K562 (cell line): ENCODE measurements at regions not wholly inside any gene's neighbourhood (a gene's known extent, or its start where the extent isn't known, plus 50 kb on each side); places are given as distances from the start of the nearest gene placed in this dataset.
A peak's percentile ranks its signal among the peaks of the same experiment; 100 is the strongest.

Experiments used
- ATAC-seq: fragments of 200-7000 bp; cut with Tn5 transposase; 3 replicates; pipeline ENCODE4 v1.9.1; 2020; ENCODE audit warnings: moderate library complexity
- BruUV-seq: library from RNA; stranded (reverse); fragments of 400-500 nt; replicated peaks from 2 replicates; lab custom pipeline; 2021; lab: Mats Ljungman, UMichigan
- CTCF ChIA-PET: fragments of 300-600 bp; formaldehyde crosslinking; extraction: SDS; loops from one replicate; lab custom pipeline; 2021; ENCODE audit warnings: low intra/inter-chr PET ratio; lab: Yijun Ruan, JAX
- POLR2A ChIA-PET: fragments of 300-600, 350-650 bp; sonication (Branson Sonifier 250); formaldehyde crosslinking; extraction: SDS; loops from one replicate; lab custom pipeline; 2021; ENCODE audit warnings: antibody characterized with exemption, inconsistent platforms; lab: Yijun Ruan, JAX
- DNase-seq, 4 experiments: peaks; one replicate each; pipeline versions ENCODE4 v3.0.0 to v3.0.0-alpha.2; 2011 to 2018; ENCODE audit warnings: low spot score in 3 of 4, mixed read lengths in 3 of 4; ENCODE audit errors: extremely low read depth in 1 of 4
- FAIRE-seq: peaks from 2 replicates; lab custom pipeline; 2011; peaks lifted over from hg19 to GRCh38; lab: Jason Lieb, UNC
- H2AFZ ChIP-seq: 2 replicates; pipeline ENCODE4 v1.6.0; 2011; ENCODE audit warnings: low read depth, low read length, control low read depth, inconsistent platforms
- H3K27ac ChIP-seq: fragments of 200-600 bp; 3 replicates; pipeline ENCODE4 v1.8.0; 2011; ENCODE audit warnings: low read depth, mild to moderate bottlenecking, control low read depth, inconsistent platforms, low read length, moderate library complexity, mixed read lengths; ENCODE audit errors: extremely low read depth
- H3K27me3 ChIP-seq, 2 experiments: fragments of 300-600 bp in 1 of 2; 2 replicates in 1 of 2; 3 replicates in 1 of 2; pipeline versions ENCODE4 v1.6.0 to v1.8.0; 2011; ENCODE audit warnings: inconsistent platforms in 2 of 2, low read length in 2 of 2, mild to moderate bottlenecking in 1 of 2, mixed read lengths in 1 of 2, moderate library complexity in 1 of 2; ENCODE audit not compliant: control insufficient read depth in 2 of 2, insufficient read depth in 2 of 2
- H3K36me3 ChIP-seq: fragments of 300-600 bp; 3 replicates; pipeline ENCODE4 v1.8.0; 2011; ENCODE audit warnings: mild to moderate bottlenecking, low read length, inconsistent platforms; ENCODE audit not compliant: control insufficient read depth, insufficient read depth
- H3K4me1 ChIP-seq, 2 experiments: fragments of 200-600 bp in 1 of 2; replicated peaks in 1 of 2; 2 replicates in 1 of 2; 3 replicates in 1 of 2; pipeline versions ENCODE4 v1.5.1 to v1.8.0; 2011; ENCODE audit warnings: inconsistent platforms in 2 of 2, low read length in 2 of 2, mild to moderate bottlenecking in 1 of 2, mixed read lengths in 1 of 2, moderate library complexity in 1 of 2; ENCODE audit not compliant: control insufficient read depth in 2 of 2, insufficient read depth in 2 of 2
- H3K4me2 ChIP-seq: 2 replicates; pipeline ENCODE4 v1.6.1; 2011; ENCODE audit warnings: low read length, control low read depth, inconsistent platforms, mixed read lengths; ENCODE audit not compliant: insufficient read depth
- H3K4me3 ChIP-seq: fragments of 200-600 bp; sonication (generic), shearing (Covaris generic); 2 replicates; pipeline ENCODE4 v1.5.1; 2016; ENCODE audit warnings: control low read depth, inconsistent platforms
- H3K79me2 ChIP-seq: fragments of 200-600 bp; 3 replicates; pipeline ENCODE4 v1.8.0; 2011; ENCODE audit warnings: low read length, inconsistent platforms; ENCODE audit not compliant: control insufficient read depth, insufficient read depth
- H3K9ac ChIP-seq, 2 experiments: 2 replicates each; pipeline versions ENCODE4 v1.6.0 to v1.6.1; 2011; ENCODE audit warnings: low read depth in 2 of 2, low read length in 2 of 2, control low read depth in 1 of 2, inconsistent platforms in 1 of 2, mild to moderate bottlenecking in 1 of 2, mixed read lengths in 1 of 2; ENCODE audit not compliant: insufficient read depth in 1 of 2
- H3K9me1 ChIP-seq: one replicate; pipeline ENCODE4 v1.6.0; 2011; ENCODE audit warnings: inconsistent platforms, mild to moderate bottlenecking, low read length, moderate library complexity; ENCODE audit not compliant: control insufficient read depth, insufficient read depth
- H3K9me3 ChIP-seq: replicated peaks from 2 replicates; pipeline ENCODE4 v1.5.1; 2011; ENCODE audit warnings: low read depth, low read length, inconsistent platforms; ENCODE audit not compliant: control insufficient read depth, insufficient read depth
- H4K20me1 ChIP-seq: replicated peaks from 2 replicates; pipeline ENCODE4 v1.6.1; 2011; ENCODE audit warnings: low read length, inconsistent platforms, mixed read lengths; ENCODE audit not compliant: control insufficient read depth, insufficient read depth
- AFF1 ChIP-seq, 2 experiments: fragments of 450-650 bp; IDR thresholded peaks; 2 replicates each; pipeline ENCODE4 v1.6.1; 2018; ENCODE audit warnings: mild to moderate bottlenecking in 2 of 2, low read depth in 1 of 2; ENCODE audit not compliant: partially characterized antibody in 2 of 2
- ARID1B ChIP-seq: fragments of 450-650 bp; IDR thresholded peaks from 2 replicates; pipeline ENCODE4 v1.6.1; 2016; ENCODE audit warnings: antibody characterized with exemption, mild to moderate bottlenecking, inconsistent platforms
- ATF3 ChIP-seq, 2 experiments: fragments of 450-650 bp in 1 of 2; sonication (generic) in 1 of 2; formaldehyde crosslinking in 1 of 2; IDR thresholded peaks in 1 of 2; conservative IDR thresholded peaks in 1 of 2; 2 replicates each; pipeline versions ENCODE4 v1.6.1 to v1.8.1; 2016 to 2023; ENCODE audit warnings: mild to moderate bottlenecking in 2 of 2, moderate library complexity in 2 of 2, inconsistent platforms in 1 of 2, missing genetic modification reagents in 1 of 2
- ATF7 ChIP-seq: fragments of 450-650 bp; IDR thresholded peaks from 2 replicates; pipeline ENCODE4 v1.7.1; 2014; ENCODE audit warnings: mild to moderate bottlenecking, moderate library complexity
- C11orf30 ChIP-seq: fragments of 450-650 bp; IDR thresholded peaks from 2 replicates; pipeline ENCODE4 v1.6.1; 2016; ENCODE audit warnings: low read depth, mild to moderate bottlenecking
- CEBPB ChIP-seq: fragments of 450-650 bp; IDR thresholded peaks from 2 replicates; pipeline ENCODE4 v1.6.1; 2016; ENCODE audit warnings: missing genetic modification characterization, missing compliant biosample characterization
- CTBP1 ChIP-seq: fragments of 450-650 bp; IDR thresholded peaks from 2 replicates; pipeline ENCODE4 v1.6.1; 2016; ENCODE audit warnings: borderline replicate concordance
- FIP1L1 ChIP-seq: fragments of 200-400 bp; formaldehyde crosslinking; IDR thresholded peaks from 2 replicates; pipeline ENCODE4 v1.6.1; 2018; ENCODE audit warnings: mild to moderate bottlenecking, low read depth, low read length; ENCODE audit not compliant: poor library complexity, severe bottlenecking
- LEF1 ChIP-seq: fragments of 450-650 bp; IDR thresholded peaks from 2 replicates; pipeline ENCODE4 v1.6.1; 2016; ENCODE audit warnings: mild to moderate bottlenecking
- SMARCA4 ChIP-seq: fragments of 450-650 bp; IDR thresholded peaks from 2 replicates; pipeline ENCODE4 v1.6.1; 2016
- SOX6 ChIP-seq: fragments of 450-650 bp; IDR thresholded peaks from 2 replicates; pipeline ENCODE4 v1.6.1; 2014; ENCODE audit warnings: mild to moderate bottlenecking
- TCF7L2 ChIP-seq: fragments of 150-350 bp; IDR thresholded peaks from 2 replicates; pipeline ENCODE4 v1.6.1; 2016; ENCODE audit warnings: low read depth, mild to moderate bottlenecking, low read length, moderate library complexity
- ZEB2 ChIP-seq: fragments of 450-650 bp; IDR thresholded peaks from 2 replicates; pipeline ENCODE4 v1.6.1; 2016
- ZNF592 ChIP-seq: fragments of 450-650 bp; IDR thresholded peaks from 2 replicates; pipeline ENCODE4 v1.6.1; 2017; ENCODE audit warnings: antibody characterized with exemption, mild to moderate bottlenecking
- WGBS: fragments of 100-300 bp; shearing (Covaris generic); methylation state at CpG from one replicate; pipeline ENCODE4 v1.1.6; 2016; ENCODE audit warnings: low coverage, mixed read lengths; ENCODE audit not compliant: insufficient coverage; ENCODE audit errors: missing lambda C conversion rate; 5-methylcytosine and 5-hydroxymethylcytosine counted together
- in situ Hi-C: fragments of 300-500 bp; cut with MboI; formaldehyde crosslinking; loops from 4 replicates; pipeline ENCODE4 v1.15.0; 2018; ENCODE audit warnings: inconsistent platforms, mixed read lengths
- intact Hi-C: fragments of 100-400 bp; cut with micrococcal nuclease; formaldehyde crosslinking; loops from 2 replicates; pipeline ENCODE4 v1.14.2; 2022

GRCh38 chr2:217107480-217107879, 247.6 kb upstream of the TNP1 start:
- in situ Hi-C loops (loop anchor here (10.0 kb wide), 1 partner anchor 323 kb away; no protein-coding TSS in a partner anchor), intact Hi-C loops (loop anchor here (5.0 kb wide), 2 partner anchors 45 kb away; no protein-coding TSS in a partner anchor)
- Histone ChIP-seq H3K4me2 (peak overlapping the region; percentile 56), H3K27ac (peak overlapping the region; percentile 83), H3K9me3 (no peaks in the 10 kb centered on the region), H3K36me3 (no peaks in the 10 kb centered on the region), H3K9ac (peak overlapping the region in 1 of 2 experiments; percentile 62; a peak in 3 of 4 replicates), H3K9me1 (no peaks in the 10 kb centered on the region), H3K4me1 (peaks cover 21 to 59% of the 10 kb centered on the region in 2 experiments), H3K4me3 (no peak overlapping the region), H3K79me2 (no peaks in the 10 kb centered on the region), H3K27me3 (no peaks in the 10 kb centered on the region), H2AFZ (peak overlapping the region; percentile 84; the same call in 1 of the 2 replicates), H4K20me1 (no peaks in the 10 kb centered on the region)
- WGBS, result 0% methylated on average over 1 of the region's 1 CpG
- ATAC-seq (peak; percentile 14), FAIRE-seq (peak; percentile 66), DNase-seq (peak in 1 of 4 experiments; percentile 27)
- POLR2A ChIA-PET, result interaction anchor here (0.8 kb wide), 1 partner anchor 32 kb away, joined by 3 read pairs; no protein-coding TSS in a partner anchor
- BruUV-seq, result no TSS peak
- CTCF ChIA-PET, result no interaction called here
- TF ChIP-seq CTBP1 (peak; percentile 46; the same call in 1 of the 2 replicates), TCF7L2 (no peak), ZNF592 (0 out of 2 replicates have a peak, but pooled peaks have one; percentile 25), ATF7 (peak; percentile 41; the same call in 1 of the 2 replicates), SOX6 (0 out of 2 replicates have a peak, but pooled peaks have one; percentile 16), AFF1 (IDR thresholded peaks at IDR 0.05; ENCODE audit: low read depth in 1 of 2, partially characterized antibody in 2 of 2) (no peak), LEF1 (peak; percentile 24; the same call in 1 of the 2 replicates), ZEB2 (peak; percentile 55), ARID1B (peak; percentile 29; the same call in 1 of the 2 replicates), CEBPB (tag) (no peak), C11orf30 (peak; percentile 18; the same call in 1 of the 2 replicates), SMARCA4 (no peak), ATF3 (IDR thresholded peaks at IDR 0.05) (peak; percentile 48; the same call in 1 of the 2 replicates), ATF3 (CRISPR knock-in tag; conservative IDR thresholded peaks at IDR 0.05) (no peak), FIP1L1 (no peak)
